Natural killer cell (primary cell): ENCODE measurements at regions not wholly inside any gene's neighbourhood (a gene's known extent, or its start where the extent isn't known, plus 50 kb on each side); places are given as distances from the start of the nearest gene placed in this dataset.

ENCODE experiments used
- ATAC-seq, 3 donors: fragments of 150-1000 bp in 2 of 3; fragments of 200-7000 bp in 1 of 3; cut with Tn5 transposase; 1 replicate in 1 of 3; 2 replicates in 2 of 3; pipeline ENCODE4 v1.10.0; 2021; ENCODE audit warnings: mild to moderate bottlenecking in 2 of 3, moderate library complexity in 2 of 3
- DNase-seq, 2 donors: peaks; one replicate each; pipeline versions ENCODE4 v3.0.0 to v3.0.0-alpha.2; 2013 to 2021; ENCODE audit warnings: mixed read lengths in 1 of 2
- H3K27ac ChIP-seq: one replicate; pipeline ENCODE4 v1.5.1; 2013; ENCODE audit warnings: mild to moderate bottlenecking, low read length
- H3K27me3 ChIP-seq: one replicate; pipeline ENCODE4 v1.6.1; 2013; ENCODE audit warnings: low read length; ENCODE audit not compliant: control insufficient read depth, insufficient read depth
- H3K36me3 ChIP-seq: one replicate; pipeline ENCODE4 v1.6.1; 2013; ENCODE audit warnings: low read length; ENCODE audit not compliant: control insufficient read depth, insufficient read depth
- H3K4me1 ChIP-seq: one replicate; pipeline ENCODE4 v1.6.1; 2013; ENCODE audit warnings: low read length; ENCODE audit not compliant: control insufficient read depth, insufficient read depth
- H3K4me3 ChIP-seq: one replicate; pipeline ENCODE4 v1.5.1; 2013; ENCODE audit warnings: low read length
- H3K9me3 ChIP-seq: one replicate; pipeline ENCODE4 v1.6.1; 2013; ENCODE audit warnings: low read length; ENCODE audit not compliant: control insufficient read depth, insufficient read depth
- H3K27ac Mint-ChIP-seq, 2 donors: one replicate each; pipeline ENCODE4 v1.8.0; 2022; ENCODE audit warnings: mild to moderate bottlenecking in 2 of 2, mixed read lengths in 2 of 2, moderate library complexity in 1 of 2
- H3K27me3 Mint-ChIP-seq, 2 donors: one replicate each; pipeline ENCODE4 v1.8.0; 2022; ENCODE audit warnings: low read depth in 2 of 2, mixed read lengths in 2 of 2
- H3K36me3 Mint-ChIP-seq: one replicate; pipeline ENCODE4 v1.8.0; 2022; ENCODE audit warnings: mixed read lengths
- H3K4me1 Mint-ChIP-seq, 2 donors: one replicate each; pipeline ENCODE4 v1.8.0; 2022; ENCODE audit warnings: mixed read lengths in 2 of 2
- H3K4me3 Mint-ChIP-seq: one replicate; pipeline ENCODE4 v1.8.0; 2022; ENCODE audit warnings: mild to moderate bottlenecking, moderate library complexity, mixed read lengths
- H3K9me3 Mint-ChIP-seq, 2 donors: one replicate each; pipeline ENCODE4 v1.8.0; 2022; ENCODE audit warnings: mixed read lengths in 2 of 2
- WGBS: methylation state at CpG from one replicate; pipeline ENCODE4 v1.1.7; 2013; ENCODE audit warnings: missing lambda C conversion rate; ENCODE audit not compliant: insufficient coverage; 5-methylcytosine and 5-hydroxymethylcytosine counted together
- intact Hi-C: fragments of 100-400 bp; cut with micrococcal nuclease; formaldehyde crosslinking; loops from one replicate; pipeline ENCODE4 v1.14.2; 2022
- TF ChIP-seq, protein P1 (sequence below): fragments of 200-600 bp; IDR thresholded peaks from one replicate; pipeline ENCODE4 v1.8.0; 2022; ENCODE audit warnings: antibody characterized with exemption

DNA sequence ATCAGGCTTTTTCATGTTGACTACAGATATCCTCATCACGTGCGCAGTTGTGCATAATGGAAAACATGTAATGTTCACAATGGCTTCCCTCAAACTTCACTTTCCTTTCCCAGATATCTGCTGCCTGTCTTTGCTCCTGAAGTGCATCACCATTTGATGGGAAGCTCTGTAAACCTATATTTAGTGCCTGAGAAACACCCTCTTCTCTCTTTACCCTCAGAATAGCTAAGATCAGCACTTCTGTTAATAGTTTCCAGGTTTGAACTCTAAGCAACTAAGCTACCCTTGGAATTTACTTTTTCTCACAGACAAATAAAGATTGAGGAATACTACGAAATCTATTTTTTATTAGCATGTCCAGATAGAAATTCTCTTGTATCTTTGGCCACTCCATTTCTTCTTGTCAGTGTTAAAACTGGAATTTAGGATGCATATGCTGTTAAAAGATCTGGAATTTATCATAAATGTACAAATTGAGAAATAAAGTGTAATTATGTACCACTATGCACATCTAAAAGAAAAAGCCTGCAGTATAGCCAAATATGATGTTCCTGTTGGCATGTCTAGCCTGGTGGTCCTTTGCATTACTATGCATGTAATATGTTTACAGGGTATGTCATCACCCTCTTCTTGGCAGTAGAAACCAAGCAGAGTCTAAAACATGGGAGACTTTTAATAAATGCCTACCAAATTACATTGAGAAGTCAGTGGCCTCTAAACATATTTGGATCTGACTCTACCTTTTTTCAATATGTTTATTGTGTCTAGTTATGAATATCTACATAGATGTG lies 278.7 kb downstream of the FIGN start:
- no peak for ATAC-seq
- no peak overlapping the region for H3K27ac Mint-ChIP-seq

DNA sequence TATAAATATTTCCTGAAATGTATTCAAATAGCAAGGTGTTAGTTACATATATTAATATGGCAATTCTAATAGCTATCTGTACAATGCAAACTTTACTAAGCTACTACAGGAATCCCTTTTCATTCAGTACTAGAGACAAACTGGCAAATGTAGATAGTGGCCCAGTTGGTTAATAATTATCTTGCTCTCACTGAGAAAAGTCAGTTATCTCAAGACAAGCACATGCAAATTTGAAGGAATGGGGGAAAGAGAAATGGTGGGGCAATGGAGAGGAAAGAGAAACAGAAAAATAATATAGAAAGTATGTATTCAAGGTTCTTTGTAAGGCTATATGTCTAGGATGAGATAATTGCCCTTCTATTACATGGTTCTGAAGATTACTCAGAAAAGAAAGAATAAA lies 280.0 kb downstream of the FIGN start:
- H3K27ac Mint-ChIP-seq: no peak overlapping the region
- ATAC-seq: no peak
- TF ChIP-seq, protein P1, sequence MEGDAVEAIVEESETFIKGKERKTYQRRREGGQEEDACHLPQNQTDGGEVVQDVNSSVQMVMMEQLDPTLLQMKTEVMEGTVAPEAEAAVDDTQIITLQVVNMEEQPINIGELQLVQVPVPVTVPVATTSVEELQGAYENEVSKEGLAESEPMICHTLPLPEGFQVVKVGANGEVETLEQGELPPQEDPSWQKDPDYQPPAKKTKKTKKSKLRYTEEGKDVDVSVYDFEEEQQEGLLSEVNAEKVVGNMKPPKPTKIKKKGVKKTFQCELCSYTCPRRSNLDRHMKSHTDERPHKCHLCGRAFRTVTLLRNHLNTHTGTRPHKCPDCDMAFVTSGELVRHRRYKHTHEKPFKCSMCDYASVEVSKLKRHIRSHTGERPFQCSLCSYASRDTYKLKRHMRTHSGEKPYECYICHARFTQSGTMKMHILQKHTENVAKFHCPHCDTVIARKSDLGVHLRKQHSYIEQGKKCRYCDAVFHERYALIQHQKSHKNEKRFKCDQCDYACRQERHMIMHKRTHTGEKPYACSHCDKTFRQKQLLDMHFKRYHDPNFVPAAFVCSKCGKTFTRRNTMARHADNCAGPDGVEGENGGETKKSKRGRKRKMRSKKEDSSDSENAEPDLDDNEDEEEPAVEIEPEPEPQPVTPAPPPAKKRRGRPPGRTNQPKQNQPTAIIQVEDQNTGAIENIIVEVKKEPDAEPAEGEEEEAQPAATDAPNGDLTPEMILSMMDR: no peak
- peaks cover 9 to 17% of the 10 kb centered on the region in 2 donors for H3K9me3 Mint-ChIP-seq
- Histone ChIP-seq H3K27me3 (no peaks in the 10 kb centered on the region), H3K4me3 (no peak overlapping the region), H3K36me3 (no peaks in the 10 kb centered on the region), H3K4me1 (no peaks in the 10 kb centered on the region), H3K9me3 (no peaks in the 10 kb centered on the region), H3K27ac (no peak overlapping the region)
- intact Hi-C loops: no loop called here
- H3K4me1 Mint-ChIP-seq: no peaks in the 10 kb centered on the region
- H3K27me3 Mint-ChIP-seq: no peaks in the 10 kb centered on the region
- no peak overlapping the region for H3K4me3 Mint-ChIP-seq
- H3K36me3 Mint-ChIP-seq: no peaks in the 10 kb centered on the region
- no peak for DNase-seq

More for the DNA sequence above, 278.7 kb downstream of the FIGN start:
- H3K27me3 Mint-ChIP-seq: no peaks in the 10 kb centered on the region
- no peaks in the 10 kb centered on the region for H3K4me1 Mint-ChIP-seq
- 94% methylated on average over 2 of the region's 3 CpGs for WGBS
- H3K9me3 Mint-ChIP-seq: peaks cover 9 to 20% of the 10 kb centered on the region in 2 donors
- H3K4me3 Mint-ChIP-seq: no peak overlapping the region
- no peaks in the 10 kb centered on the region for H3K36me3 Mint-ChIP-seq
- Histone ChIP-seq H3K9me3 (no peaks in the 10 kb centered on the region), H3K4me1 (no peaks in the 10 kb centered on the region), H3K36me3 (no peaks in the 10 kb centered on the region), H3K27me3 (no peaks in the 10 kb centered on the region), H3K4me3 (no peak overlapping the region), H3K27ac (no peak overlapping the region)
- TF ChIP-seq, protein P1: no peak
- no peak for DNase-seq
- intact Hi-C loops: no loop called here

DNA sequence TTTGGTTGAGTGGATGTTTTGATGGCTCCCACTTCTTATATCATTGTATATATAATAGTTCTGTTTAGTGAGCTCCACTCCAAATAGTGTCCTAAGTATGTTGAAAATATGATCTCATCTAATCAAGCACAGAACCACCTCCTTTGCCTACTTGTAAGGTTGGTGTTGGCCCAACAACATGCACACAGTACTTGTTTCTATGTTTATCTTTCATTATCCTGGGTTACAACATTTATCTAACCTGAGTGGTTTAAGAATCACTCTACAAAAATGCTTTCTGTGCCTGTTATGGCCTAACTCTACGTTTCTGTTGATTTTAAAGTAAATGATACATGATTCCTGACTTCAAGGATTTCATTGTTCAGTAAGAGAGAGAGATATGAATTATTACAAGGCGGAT lies 281.9 kb downstream of the FIGN start:
- Histone ChIP-seq H3K9me3 (no peaks in the 10 kb centered on the region), H3K4me3 (no peak overlapping the region), H3K4me1 (no peaks in the 10 kb centered on the region), H3K36me3 (no peaks in the 10 kb centered on the region), H3K27ac (no peak overlapping the region), H3K27me3 (no peaks in the 10 kb centered on the region)
- H3K9me3 Mint-ChIP-seq: peaks cover 7 to 15% of the 10 kb centered on the region in 2 donors
- no peak overlapping the region for H3K4me3 Mint-ChIP-seq
- TF ChIP-seq, protein P1: no peak
- WGBS: 75% methylated on average over 2 of the region's 2 CpGs
- H3K27ac Mint-ChIP-seq: no peak overlapping the region
- H3K4me1 Mint-ChIP-seq: no peaks in the 10 kb centered on the region
- H3K36me3 Mint-ChIP-seq: no peaks in the 10 kb centered on the region
- ATAC-seq: no peak
- intact Hi-C loops: no loop called here
- no peaks in the 10 kb centered on the region for H3K27me3 Mint-ChIP-seq
- DNase-seq: no peak

DNA sequence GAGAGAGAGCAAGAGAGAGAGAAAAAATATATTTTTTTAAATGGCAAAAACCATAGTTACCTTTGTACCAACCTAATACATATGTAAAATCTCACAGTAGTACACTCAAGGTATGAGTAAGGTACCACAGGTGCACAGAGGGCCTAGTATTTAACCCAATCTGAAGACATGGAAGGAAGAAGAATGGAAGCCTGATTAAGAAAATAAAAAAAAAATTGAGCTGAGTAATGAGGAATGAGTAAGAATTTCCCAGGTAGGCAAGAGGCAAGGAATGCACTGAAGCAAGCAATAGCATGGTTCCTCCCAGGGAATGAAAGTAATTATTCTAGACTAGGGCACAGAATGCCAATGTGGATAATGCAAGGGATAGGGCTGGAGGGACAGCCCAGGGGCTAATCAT lies 294.2 kb downstream of the FIGN start:
- H3K27ac Mint-ChIP-seq: no peak overlapping the region
- DNase-seq (no peak), ATAC-seq (no peak)
- no peak overlapping the region for H3K4me3 ChIP-seq
- no peak overlapping the region for H3K4me3 Mint-ChIP-seq
- H3K27me3 ChIP-seq: no peaks in the 10 kb centered on the region
- H3K27ac ChIP-seq: no peak overlapping the region
- H3K27me3 Mint-ChIP-seq: no peaks in the 10 kb centered on the region
- no peaks in the 10 kb centered on the region for H3K9me3 ChIP-seq
- no peaks in the 10 kb centered on the region for H3K4me1 Mint-ChIP-seq
- H3K36me3 ChIP-seq: no peaks in the 10 kb centered on the region
- no peaks in the 10 kb centered on the region for H3K4me1 ChIP-seq
- intact Hi-C loops: no loop called here
- TF ChIP-seq, protein P1: no peak
- peaks cover 20 to 25% of the 10 kb centered on the region in 2 donors for H3K9me3 Mint-ChIP-seq
- peaks cover 4% of the 10 kb centered on the region for H3K36me3 Mint-ChIP-seq
